DMS79 treated with DMSO at 0.1 percent for 48 hours (cell line): ENCODE measurements at regions not wholly inside any gene's neighbourhood (a gene's known extent, or its start where the extent isn't known, plus 50 kb on each side); places are given as distances from the start of the nearest gene placed in this dataset.
"Not testable (repeated sequence)": the region's sequence is repeated elsewhere in the genome, so short reads cannot be mapped to it uniquely, and the experiment has no call there.

Experiments
- DNase-seq: peaks from one replicate; lab custom pipeline; 2025; lab: John Stamatoyannopoulos, UW

DNA sequence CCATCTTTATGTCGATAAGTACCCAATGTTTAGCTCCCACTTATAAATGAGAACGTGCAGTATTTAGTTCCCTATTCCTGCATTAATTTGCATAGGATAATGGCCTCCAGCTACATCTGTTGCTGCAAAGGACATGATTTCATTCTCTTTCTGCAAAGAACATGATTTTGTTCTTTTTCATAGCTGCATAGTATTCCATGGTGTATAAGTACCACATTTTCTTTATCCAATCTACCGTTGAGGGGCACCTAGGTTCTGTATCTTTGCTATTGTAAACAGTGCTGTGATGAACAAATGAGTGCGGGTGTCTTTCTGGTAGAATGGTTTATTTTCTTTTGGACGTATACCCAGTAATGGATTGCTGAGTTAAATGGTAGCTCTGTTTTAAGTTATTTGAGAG is 63.0 kb downstream of the HLX start:
- no peak for DNase-seq

DNA sequence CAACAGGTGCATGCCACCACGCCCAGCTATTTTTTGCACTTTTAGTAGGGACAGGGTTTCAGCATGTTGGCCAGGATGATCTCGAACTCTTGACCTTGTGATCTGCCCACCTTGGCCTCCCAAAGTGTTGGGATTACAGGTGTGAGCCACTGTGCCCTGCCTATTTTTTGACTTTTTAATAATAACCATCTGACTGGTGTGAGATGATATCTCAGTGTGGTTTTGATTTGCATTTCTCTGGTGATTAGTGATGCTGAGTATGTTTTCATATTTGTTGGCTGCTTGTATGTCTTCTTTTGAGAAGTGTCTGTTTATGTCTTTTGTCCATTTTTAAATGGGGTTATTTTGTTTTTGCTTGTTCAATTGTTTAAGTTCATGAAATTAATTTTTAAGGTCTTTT is 63.7 kb downstream of the HLX start:
- DNase-seq = not testable (repeated sequence)

DNA sequence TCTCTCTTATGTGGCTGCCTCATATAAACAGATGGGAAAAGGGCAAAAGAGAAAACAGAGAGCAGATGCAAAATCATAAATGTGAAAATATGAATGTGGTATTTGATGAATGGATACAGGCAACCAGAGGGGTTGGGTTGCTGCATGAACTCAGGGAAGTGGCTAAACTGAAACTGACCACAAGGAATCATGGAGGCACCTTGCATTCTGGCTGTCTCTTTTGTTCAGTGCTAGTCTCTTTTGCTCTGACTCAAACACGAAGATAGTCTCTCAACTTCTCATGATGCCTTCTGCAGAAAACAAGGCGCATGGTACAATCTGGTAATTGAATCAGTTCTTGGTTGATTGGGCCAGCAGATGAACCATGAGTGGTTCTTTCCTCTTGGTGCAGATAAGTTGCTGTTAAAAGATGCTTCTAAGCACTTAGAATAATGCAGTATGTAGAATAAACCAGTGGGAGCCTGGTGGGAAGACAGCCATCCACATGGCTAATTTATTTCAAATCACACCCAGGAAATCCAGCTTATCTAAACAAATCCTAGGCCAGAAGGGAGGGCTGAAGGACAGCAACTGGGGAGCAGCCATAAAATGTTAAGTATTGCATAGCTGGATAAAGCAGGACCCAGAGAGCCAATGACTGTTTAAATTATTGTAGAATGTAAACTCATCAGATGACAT is 64.2 kb downstream of the HLX start:
- DNase-seq = no peak

DNA sequence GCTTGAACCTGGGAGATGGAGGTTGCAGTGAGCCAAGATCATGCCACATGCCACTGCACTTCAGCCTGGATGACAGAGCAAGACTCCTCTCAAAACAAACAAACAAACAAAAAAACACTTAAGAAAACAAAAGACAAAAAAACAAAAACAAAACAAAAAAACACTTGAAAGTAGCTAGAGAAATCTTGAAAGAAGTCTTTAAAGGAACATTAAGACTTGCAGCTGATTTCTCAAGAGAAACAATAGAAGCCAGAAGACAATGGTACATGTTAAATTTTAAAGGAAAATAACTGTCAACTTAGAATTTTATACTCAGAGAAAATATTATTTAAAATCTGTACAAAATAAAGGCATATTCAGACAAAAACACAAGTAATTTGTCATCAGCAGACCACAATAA is 71.3 kb downstream of the HLX start:
- DNase-seq = no peak

DNA sequence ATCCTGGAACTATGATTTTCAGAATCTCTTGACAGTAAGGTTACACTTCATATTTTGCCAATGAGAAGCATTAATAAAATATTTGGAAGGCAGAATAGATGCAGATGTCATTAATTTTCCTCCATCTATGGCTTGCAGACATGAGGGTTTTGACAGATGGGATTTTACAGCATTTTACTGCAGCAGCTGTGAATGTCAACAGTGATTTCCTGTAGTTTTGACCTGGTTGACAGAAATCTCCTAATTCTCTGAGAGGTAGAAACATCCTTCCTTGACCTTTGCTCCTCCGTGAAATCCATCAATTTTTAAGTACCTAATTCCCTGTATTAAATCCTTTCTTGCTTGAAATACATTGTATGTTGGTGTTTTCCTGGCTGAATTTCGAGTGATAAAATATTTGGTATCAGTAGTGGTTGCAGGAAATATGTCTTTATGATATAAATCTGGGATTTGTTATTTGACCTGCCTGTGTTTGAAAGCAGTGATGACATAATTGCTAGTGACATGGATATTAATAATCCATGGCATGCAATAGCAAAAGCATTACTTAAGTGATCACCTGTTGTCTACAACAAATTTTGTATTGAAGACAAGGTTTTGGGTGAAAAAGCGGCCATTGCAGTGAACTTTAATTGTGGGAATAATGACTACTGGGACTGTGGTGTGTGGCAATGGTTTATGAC is 73.9 kb downstream of the HLX start:
- DNase-seq = no peak

DNA sequence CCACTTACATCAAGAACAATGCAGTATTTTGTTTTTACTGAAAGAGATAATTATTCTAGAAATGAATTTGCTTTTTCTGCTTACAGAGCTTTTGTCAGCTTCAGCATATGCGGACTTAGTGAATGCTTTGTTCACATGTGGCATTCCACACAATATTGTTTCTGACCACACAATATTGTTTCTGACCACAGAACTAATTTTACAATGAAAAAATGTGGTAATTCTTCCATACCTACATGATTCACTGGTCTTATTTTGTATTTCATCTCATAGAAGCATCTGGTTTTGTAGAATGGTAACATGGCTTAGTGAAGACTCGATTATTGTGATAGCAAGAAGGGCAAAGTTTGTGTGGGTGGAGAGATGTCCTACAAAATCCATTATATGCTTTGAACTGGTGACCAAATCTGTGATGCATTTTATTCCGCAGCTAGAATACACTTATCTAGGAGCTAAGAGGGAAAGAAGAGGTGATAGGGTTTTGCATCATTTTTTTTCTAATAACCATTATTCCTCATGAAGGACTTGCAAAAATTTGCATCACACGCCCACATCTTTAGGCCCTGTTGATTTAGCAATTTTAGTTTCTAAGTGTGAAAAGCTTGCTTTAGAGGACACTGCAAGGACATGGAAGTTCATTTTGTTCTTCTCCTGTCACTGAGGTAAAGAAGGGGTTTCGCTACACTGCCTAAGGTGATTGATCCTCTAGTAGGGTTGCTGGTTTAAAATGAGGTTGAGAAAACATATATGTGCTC is 75.3 kb downstream of the HLX start:
- DNase-seq = no peak

DNA sequence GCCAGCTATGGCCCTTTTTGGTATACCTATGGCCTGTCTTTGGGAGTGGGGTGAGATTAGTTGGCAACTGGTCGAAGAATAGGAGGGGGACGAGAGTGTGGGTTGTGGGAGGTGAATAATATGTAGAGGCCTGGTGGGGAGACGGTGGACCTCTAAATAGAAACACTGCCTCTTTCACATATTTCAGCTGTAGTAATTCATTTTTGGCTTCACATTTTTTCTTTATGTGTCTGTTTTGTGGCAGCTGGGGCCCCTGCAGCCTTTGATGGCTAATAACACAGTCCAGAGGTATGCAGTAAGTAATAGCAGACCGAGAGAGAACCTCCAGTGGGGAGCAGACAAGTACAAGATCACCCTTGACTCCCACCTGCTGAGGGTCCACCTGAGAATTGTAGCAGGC is 75.9 kb downstream of the HLX start:
- no peak for DNase-seq

DNA sequence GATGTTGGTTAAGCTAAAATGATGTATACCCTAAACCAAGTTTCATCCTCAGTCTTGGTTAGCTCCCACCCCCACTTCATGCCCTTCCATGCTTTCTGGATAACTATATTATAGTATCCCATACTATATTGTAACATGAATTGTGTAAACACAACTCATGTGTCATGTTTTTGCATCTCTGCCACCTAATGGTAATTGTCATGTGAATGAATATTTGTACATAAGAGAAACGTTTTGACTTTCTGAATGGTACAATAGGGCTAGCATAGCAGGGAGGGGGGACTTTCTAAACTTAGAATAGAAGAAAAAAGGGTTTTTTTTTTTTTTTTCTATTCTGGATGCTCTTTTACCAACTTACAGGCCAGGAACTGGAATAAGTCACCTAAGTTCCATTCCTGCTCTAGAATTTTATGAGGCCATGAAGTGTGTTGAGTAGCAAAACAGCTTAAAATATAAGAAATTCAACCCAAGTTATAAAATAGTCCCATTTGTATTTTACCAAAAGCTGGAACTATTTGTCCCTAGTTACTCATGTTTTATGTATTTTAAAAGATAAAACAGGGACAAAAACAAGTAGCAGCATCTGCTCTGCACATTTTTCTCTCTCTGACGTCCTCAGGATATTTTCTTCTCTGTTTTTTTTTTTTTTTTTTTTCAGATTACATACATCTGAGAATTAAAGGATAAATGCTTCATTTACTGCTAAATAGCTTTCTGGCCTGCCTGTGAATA is 77.4 kb downstream of the HLX start:
- DNase-seq = no peak

DNA sequence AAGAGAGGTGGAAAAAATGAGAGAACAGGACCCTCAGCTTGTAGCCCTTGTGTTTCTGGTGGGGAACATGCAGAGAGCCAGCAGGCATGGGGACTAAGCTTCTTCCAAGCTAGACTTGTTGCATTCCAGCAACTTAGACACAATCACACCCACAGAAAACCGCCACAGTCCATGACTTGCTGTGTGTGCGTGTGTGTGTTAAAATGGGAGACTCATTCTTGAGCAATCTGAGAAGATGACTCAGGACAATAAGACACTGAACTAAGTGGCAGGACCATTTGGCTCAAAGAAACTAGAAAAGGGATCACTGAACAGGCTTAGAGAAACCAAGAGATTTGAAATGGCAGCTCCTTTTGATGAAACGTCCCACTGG is 78.0 kb downstream of the HLX start:
- DNase-seq = no peak

DNA sequence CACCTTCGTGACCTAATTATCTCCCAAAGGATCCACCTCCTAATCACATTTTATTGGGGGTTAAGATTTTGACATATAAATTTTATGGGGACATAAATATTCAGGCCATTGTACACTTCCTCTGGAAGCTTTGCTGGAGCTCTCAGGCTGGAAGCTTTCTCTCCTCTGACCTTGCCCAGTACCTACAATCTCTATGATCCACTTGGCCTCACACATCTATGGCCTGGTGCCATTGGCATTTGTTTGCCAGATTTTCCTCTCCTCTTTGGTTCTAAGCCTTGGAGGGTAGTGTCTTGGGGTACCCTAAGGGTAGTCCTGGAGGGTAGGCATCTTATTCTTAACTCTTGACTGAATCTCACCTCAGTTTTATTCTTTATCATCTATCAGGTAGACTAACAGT is 79.0 kb downstream of the HLX start:
- DNase-seq = no peak

DNA sequence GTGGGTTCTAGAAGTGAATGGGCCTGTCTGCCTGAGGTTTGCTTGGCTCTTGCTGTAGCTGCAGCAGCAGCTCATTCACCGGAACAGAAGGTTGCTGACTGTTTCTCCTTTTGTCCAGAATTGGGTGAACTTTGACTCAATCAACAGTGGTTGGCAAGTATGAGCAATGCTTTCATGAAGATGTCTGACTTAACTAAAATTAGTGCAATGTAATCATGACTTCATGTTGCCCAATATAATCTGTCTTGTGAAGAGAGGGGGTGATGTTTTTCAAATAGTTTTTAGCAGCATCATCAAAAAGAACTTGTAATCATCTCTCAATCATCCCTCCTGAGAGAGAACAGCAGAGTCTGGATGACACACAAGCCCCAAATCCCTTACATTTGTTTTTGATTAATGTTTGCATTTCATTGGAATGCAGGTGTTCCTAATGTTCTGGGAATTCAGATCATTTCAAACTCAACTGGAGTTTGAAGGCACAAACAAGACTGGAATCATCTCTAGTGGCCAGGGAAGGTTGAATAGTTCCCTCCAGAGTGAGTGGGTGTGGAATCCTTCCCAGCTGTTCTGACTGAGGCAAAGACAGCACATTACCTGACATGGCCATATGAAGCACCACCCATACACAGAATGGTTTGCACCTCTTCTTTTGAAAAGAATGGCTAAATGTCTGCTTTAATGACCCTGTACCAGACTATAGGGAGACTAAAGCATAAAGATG is 82.9 kb downstream of the HLX start:
- no peak for DNase-seq

DNA sequence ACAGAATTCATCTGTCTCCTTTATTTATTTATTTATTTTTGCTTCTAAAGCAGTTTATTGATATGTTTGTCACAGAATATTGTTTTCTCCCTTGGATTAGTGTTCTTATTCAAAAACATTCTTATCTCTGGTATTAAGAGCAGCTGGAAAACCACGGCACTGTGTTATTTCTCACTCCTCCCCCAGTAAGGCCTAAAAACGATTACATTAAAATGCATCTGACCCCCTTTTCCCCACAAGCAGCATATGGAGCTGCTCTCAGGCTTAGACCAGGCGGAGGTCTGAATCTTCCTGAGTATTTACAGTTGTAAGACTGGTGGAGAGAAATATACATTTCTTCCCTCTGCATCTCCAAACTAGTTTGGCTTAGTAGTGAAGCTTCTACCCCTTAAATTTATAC is 86.8 kb downstream of the HLX start:
- DNase-seq = no peak

DNA sequence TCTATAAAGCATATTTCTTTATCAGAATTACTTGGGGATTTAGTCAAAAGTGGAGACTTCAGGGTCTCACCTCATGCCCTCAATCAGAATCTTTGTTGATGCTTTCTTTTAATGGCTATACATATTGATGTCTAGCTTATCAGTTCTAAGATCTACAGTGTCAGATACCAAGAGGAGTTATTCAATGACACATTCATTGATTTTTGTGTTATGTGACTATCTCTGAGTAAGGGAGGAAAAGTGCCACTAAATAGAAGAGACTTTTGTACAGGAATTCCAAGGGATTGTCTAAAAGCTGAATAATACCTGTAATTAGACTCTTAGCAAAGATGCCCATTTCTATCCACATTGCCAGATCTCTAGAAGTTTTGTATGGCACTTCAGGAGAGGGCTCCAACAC is 87.2 kb downstream of the HLX start:
- DNase-seq = no peak

DNA sequence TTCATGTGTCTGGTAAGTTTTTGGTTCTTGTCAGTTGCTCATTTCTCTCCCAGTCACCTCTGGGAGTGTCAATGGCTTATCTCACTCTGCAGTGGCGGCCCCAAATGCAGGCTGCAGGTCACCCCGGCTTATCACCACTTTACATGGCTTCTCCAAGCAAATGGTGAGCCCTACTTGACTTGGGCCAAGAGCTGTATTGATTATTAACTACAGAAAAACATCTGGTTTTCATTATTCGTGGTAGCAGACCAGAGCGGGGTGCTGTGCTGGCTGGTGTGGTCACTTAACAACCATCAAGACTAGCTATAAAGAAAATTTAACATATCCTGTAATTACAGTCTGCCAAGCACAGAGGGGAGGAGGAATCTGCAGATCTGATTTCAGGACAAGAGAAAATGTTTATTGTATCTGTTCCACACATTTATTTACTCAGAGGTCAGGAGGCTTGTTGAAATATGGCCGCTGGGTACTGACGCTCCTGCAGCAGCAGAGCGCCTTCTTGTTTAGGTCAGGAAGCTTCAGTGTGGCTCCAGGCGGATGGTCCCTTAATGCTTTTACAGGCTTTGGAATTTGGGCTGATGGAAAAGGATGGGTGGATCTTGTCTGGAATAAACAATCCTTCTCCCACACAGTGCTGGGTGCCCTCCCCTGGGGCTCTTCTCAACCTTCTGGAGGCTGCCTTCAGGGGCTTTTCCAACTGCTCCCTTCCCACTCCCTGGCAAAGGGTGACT is 87.8 kb downstream of the HLX start:
- no peak for DNase-seq

DNA sequence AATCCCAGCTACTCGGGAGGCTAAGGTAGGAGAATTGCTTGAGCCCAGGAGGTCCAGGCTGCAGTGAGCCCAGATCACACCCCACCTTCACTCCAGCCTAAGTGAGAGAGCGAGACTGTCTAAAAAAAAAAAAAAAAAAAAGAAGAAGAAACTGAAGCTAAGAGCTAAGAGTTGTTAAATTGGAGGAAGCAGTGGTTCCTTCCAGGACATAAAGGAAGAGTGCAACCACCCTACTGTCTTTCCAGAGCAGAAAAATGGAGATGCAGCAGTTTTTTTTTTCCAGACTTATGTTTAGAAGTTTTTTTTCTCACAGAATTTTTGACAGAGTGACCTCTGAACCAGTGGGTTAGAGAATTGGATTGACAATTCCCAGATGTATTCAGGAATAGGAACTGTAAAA is 88.7 kb downstream of the HLX start:
- no peak for DNase-seq

DNA sequence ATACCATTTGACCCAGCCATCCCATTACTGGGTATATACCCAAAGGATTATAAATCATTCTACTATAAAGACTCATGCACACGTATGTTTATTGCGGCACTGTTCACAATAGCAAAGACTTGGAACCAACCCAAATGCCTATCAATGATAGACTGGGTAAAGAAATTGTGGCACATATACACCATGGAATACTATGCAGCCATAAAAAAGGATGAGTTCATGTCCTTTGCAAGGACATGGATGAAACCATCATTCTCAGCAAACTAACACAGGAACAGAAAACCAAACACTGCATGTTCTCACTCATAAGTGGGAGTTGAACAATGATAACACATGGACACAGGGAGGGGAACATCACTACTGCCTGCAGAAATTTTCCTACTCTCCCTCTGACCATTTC is 90.0 kb downstream of the HLX start:
- not testable (repeated sequence) for DNase-seq

DNA sequence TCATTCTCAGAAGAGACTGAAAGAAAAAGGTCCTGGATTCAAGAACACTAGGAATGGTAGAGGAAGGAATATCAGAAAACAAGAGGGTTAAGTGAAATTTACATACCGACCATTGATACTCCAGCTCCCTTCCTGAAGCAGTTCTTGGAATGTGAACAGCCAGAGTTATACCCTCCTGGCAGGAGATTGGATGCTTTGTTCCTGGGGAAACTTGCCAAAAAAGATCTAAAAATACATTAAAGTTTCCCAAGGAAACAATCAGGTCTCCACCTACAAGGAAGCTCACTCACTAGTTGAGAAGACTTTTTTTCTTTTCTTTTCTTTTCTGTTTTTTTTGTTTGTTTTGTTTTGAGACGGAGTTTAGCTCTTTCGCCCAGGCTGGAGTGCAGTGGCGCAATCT is 91.1 kb downstream of the HLX start:
- DNase-seq = no peak

DNA sequence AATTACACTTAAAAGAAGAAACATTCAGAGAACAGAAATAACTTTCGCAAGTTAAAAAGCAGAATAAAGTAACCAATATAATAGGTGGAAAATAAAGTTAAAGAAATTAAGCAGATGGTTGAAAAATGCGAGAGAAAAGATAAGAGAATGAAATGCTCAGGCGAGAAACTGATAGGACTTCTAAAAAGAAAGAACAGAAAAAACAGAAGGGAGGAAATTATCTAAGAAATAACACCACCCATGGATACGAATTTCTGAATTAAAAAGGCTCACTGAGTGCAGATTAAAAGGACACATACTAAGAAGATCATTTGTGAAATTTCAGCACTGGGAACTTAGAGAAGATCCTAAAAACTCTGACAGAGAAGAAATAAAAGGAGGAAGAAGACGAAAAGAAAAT is 92.0 kb downstream of the HLX start:
- no peak for DNase-seq

DNA sequence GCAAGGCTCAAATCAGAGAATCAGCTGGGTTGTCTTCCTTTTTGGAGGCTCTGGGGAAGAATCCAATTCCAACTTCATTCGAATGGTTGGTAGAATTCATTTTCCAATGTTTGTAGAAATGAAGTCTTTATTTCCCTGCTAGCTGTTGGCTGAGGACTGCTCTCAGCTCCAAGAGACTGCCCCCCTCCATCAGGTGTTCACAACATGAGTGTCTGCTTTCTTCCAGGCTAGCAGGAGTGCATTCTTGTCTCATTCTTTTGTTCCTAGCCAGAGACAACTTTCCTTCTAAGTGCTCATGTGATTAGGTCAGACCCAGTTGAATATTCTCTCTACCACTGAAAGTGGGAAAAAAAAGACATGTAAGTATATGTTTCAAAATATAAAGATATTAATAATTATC is 95.2 kb downstream of the HLX start:
- DNase-seq = no peak

DNA sequence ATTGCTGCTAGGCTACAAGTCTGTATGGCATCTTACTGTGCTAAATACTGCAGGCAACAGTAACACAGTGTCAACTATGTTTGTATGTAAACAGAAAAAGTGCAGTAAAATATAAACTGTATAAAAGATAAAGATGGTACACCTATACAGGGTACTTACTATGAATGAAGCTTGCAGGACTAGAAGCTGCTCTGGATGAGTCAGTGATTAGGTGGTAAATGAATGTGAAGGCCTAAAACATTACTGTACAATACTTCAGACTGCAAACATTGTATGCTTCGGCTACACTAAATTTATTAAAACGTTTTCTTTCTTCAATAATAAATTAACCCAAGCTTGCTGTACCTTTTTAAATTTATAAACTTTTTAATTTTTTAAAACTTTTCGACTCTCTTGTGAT is 97.1 kb downstream of the HLX start:
- no peak for DNase-seq

DNA sequence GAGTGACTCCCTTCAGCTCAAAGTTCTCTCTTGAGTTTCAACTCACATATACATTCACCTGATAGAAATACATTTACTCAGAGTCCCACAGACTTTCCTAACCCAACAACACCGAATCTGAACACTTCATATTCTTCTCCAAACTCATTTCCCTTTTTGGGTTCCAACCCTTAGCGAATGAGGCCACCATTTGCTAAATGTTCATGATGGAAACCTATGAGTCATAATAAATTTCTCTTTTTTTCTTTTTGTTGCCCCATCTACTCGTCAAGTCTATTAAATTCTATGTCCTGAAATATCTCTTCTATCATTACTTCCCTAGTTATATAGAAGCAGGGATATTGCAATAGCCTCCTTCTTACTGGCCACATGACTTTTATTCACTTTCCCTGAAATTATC is 100.1 kb downstream of the HLX start:
- DNase-seq = no peak
